ENCODE measurements at regions not wholly inside any gene's neighbourhood (a gene's known extent, or its start where the extent isn't known, plus 50 kb on each side); places are given as distances from the start of the nearest gene placed in this dataset.
"Not testable (repeated sequence)": the region's sequence is repeated elsewhere in the genome, so short reads cannot be mapped to it uniquely, and the experiment has no call there.

DNA sequence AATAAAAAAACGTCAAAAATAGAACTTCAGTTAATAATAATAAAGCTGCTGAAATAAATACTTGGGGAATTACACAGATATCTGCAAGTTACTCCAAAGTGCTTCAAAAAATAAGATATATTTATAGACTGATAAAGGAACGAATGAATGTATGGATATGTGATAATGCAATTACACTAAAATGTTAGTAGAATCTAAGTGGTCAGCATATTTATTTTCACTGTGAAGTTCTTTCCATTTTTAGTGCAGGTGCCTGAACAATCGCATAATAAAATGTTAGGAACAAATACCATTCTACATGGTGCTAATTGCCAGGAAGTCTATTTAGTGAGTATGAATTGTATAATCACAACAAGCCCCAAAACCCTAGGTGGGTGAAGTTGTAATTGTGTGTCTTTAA, 169.6 kb upstream of the RGPD4 start:
- no peak for DNase-seq

DNA sequence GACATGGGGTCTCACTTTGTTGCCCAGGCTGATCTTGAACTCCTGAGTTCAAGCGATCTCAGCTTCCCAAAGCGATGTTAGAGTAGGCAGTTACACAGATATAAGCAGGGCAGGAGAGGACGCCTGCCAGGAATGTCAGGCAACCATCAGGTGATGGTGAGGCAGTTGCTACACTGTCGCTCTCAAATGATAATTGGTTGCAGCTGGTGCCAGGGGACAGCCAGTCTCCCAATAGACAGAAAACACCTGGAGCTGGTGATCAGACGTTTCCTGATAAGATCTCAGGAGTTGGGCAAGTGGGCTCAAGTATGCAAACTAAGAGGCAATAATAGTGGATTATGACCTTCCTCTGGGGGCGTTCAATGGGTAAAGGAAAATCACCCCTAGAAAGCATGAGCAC, 163.1 kb upstream of the RGPD4 start:
- no peak for DNase-seq

DNA sequence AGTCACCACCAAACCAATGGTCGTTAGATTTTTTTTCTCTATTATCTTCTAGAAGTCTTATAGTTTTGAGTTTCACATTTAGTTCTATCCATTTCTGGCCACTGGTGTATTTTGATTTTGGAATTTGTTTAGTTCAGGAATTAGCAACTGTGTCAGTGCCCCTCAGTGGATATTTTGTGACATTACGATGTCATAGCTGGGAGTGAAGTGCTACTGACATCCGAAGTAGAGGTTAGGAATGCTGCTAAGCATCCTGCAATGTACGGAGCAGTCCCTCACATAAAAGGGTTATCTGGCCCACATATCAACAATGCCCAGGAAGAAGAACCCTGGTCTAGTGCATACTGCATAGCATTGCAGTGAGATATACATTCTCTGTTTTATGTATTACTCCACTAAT, 157.4 kb upstream of the RGPD4 start:
- no peak for DNase-seq

DNA sequence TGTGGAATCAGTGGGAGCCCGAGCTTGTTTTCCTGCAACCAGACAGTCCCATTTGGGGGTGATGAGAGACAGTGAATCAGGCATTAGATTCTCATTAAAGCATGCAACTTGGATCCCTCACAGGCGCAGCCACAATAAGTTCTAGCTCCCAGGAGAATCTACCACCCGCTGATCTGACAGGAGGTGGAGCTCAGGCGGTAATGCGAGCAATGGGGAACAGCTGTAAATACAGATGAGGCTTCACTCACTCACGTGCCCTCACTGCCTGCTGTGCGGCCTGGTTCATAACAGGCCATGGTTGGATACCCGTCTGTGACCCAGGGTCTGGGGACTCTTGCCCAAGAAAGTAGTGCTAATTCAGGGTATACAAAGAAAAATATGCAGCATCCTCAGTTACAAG, 144.8 kb upstream of the RGPD4 start:
- DNase-seq: no peak

DNA sequence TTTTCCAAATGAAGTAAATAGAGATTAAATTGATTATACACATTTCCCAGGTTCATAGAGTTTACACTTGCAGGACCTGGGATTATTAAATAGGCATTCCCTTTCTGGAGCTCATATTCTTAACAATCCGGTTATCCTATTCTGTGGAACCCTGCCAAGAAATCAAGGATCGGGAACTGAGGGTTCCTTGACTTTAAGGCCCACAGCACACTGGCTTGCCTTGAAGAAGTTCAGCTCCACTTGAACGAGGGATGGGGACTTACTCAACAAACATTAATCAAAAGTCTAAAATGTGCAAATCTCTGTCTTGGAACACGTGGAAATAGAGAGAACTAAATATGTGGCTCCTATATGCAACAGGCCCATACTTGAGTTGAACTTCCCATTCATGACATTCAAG, 142.3 kb upstream of the RGPD4 start:
- DNase-seq: no peak

DNA sequence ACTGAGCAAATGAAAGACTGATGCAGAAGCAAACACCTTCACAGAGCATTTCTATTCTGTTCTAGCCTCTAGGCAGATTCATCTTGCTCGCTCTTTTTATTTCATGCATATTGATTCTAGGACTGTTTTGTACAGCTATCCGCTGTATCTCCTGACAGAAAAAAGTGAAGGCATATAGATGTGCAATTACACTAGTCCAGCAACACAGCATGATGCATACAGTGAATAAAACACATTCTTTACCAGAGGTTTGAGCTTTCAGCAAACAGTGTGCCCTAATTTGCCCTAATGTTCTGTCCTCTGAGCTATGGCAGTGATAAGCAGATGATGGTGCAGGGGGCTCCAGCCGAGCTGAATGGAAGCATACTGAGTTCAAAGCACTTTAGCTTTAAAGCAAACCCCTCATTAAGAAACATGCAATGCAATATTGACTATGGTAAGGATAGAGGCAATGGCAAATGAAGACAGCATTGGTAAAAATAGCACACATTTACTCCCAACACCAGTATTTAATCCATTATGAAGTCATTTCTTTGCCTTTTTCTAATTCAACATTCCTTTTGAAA, 141.2 kb upstream of the RGPD4 start:
- DNase-seq: no peak

DNA sequence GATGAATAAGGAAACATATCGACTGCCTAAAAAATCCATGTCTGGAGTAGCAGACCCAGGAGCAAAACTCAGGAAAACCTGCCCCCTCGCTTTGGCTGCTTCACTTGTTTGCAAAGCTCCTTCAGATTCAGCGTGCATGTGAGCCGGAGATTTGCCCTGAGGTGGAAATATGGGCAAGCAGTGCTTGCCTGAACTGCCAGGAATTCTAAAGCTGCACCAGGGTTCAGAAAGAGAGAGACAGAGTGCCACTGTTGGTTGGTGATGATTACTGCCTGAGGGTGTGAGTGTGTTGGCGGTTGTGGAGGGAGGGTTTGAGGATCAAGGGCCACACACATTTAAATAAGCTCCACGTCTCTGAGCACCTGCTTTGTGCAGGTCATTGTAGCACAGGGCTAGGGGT, 139.6 kb upstream of the RGPD4 start:
- no peak for DNase-seq

DNA sequence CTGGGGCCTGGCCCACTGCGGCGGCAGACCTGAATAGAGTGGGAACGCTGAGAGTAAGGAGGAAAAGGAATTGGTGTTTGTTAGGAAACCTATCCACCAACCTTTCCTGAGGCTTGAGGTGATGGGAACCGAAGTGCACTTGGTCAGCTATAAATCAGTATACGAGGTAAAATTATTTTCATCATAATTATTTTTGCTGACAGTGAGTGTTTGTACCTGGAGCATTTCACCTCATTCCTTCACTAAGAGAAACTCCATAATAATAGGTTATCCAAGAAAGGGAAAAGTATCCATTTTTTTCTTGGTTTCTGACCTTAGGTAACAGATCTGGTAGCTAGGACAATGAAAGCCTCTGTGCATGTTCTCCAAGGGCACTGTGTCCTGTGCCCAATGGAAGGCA, 138.6 kb upstream of the RGPD4 start:
- no peak for DNase-seq

DNA sequence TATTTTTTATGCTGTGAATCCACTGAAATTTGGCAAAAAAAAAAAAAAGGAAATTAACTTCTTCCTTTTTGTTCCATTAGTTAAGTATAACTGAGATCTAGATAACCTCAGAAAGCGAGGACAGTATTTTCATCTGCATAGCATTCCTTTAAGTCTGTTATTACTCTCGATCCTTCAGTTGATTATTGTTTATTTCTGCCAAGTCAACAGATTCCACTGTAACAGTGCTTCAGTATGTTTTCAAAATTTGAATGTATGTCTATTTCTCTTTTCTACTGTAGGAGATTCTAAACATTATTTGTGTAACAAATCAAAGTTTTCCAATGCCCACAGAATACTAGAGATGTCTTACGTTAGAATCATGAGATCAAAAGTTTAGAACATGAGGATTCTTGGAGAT, 133.1 kb upstream of the RGPD4 start:
- no peak for DNase-seq

DNA sequence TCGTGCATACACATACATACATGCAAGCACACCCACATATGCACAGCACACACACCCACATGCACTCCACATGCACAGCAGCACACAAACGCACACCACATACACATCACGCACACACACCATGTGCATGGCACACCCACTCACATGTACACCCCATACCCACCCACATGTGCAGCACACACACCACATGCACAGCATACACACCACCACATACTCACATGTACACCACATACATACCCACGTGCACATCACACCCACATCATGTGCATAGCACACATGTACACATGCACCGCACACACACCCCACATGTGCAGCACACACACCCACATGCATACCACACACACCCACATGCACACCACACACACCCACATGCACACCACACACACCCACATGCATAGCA, 132.0 kb upstream of the RGPD4 start:
- no peak for DNase-seq

DNA sequence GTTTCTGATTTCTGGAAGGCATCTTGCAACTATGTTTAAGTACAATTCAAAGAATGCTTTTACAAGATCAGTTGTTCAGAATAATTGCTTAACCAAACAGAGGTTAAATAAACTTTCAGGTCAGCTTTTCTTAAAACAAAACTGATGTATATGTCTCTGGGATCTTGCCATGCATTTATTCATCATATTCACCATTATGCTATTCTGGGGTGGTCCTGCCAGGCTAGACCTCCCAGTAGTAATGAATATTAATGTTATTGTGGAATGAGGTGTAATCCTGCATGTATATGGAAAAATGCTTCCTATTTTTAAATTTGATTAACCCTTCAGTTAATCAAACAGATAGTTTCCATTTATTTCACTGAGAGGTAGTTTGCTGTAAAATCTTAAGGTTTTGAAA, 129.3 kb upstream of the RGPD4 start:
- no peak for DNase-seq

DNA sequence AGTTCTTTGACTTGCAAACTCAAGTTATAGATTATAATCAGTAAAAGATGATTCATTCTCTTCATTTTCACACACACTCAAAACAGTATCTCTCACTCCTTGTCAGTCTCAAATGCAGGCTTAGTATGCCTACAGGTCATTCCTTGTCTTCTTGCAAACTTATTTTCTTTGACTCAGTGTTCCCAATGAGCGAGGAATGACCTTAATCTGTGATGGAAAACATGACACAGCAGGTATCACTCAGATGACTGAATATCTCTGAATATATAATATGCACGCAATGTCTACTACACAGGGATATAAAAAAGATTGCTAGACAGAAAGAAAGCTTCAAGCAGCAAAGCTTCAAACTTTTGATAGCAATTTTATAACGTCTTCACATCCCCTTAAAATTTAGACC, 127.8 kb upstream of the RGPD4 start:
- no peak for DNase-seq

DNA sequence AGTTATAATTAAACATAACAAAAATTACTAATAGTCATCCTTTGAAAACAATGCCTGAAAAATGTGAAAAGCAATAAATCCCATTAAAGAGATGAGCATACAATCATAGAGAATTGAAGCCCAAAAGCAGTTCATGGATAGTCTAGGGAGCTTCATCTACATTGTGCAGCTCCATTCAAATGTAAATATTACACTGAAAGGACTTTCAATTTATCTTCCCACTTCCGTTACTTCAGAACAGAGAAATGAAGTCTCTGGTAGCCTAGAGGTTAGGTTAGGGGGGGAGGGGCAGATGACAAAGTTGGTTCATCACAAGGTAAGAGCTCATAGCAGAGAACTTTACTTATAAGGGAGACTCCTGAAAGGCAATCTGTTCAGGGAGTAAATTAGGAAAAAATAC, 126.6 kb upstream of the RGPD4 start:
- DNase-seq: no peak

DNA sequence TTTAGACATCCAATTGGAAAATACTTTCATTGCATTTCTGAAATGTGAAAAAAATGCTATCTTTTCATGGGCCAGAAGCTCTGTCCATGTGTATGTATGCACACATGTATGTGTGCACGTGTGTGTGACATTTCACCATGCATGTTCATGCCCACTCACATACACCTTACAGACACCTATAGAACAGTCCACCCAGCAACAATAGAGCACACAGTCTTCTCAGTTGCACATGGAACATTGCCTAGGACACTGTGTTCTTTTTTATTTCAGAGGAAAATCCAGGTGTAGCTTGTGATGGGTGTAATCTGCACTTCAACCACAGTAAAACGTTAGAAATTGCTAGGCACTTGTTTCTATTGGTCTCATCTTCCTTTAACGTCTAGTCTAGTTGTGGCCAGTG, 114.8 kb upstream of the RGPD4 start:
- no peak for DNase-seq

DNA sequence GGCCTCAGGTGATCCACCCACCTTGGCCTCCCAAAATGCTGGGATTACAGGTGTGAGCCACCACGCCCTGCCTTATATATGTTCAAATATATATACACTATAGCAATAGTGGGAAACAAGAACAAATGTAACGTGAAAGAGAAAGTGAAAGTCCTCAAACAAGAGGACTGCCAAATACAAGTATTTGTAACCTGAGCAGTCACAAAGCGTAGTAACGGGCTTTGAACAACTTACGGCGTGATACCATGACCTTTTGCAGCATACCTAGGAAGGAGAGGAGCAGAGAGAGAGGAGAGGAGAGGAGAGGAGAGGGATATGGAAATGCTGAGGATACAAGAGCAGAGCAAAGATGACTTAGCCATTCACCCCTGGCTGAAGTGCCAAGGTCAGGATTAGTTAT, 113.8 kb upstream of the RGPD4 start:
- no peak for DNase-seq

DNA sequence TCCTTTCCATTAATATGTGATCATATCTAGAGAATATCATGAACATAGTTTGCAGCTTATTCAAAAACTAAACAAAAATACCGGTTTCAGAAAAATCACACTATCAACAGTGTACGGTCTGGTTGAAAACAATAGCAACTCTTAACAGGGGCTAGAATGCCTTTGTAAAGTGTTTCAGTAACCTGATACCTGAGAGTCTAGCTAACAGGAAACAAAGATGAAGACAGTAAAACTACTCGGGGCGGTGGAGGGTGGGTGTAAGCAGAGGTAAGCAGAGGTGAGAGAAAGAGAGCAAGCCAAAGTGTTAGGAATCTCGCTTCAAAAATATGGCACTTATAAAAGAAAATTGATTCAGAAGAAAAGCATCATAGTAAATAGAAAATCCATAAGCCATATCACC, 109.0 kb upstream of the RGPD4 start:
- DNase-seq: no peak

DNA sequence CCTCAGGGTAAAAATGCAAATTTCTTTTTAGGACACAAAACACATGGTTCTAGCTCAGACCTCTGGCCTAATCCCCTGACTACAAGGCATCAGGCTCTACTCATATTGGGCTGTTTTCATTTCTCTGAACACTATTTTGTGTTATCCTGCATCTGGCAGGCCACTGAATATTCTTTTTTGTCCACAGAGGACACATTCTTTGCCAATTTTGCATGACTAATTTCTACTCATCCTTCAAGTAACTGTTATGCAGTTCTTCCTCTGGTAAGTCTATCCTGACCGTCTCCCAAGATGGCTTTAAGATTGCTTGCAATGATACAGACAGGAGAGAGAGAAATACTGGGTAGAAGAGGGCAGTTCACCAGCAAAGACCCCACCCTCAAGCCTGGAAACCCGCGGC, 107.6 kb upstream of the RGPD4 start:
- no peak for DNase-seq

DNA sequence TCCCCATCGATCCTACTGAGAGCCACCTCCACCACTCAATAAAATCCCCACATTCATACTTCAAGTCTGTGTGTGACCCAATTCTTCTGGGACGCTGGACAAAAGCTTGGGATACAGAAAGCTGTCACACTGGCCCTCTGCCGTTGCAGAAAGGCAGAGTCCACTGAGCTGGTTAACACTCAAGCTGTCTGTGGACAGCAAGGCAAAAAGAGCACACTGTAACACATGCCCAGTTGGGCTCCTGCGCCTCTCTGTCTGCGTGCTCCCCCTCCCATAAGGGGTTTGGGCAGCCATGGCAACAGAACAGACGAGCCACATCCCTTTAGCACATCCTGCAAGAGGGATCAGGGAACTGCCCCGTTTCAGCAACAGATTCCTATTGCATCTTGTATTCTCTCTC, 106.9 kb upstream of the RGPD4 start:
- no peak for DNase-seq

DNA sequence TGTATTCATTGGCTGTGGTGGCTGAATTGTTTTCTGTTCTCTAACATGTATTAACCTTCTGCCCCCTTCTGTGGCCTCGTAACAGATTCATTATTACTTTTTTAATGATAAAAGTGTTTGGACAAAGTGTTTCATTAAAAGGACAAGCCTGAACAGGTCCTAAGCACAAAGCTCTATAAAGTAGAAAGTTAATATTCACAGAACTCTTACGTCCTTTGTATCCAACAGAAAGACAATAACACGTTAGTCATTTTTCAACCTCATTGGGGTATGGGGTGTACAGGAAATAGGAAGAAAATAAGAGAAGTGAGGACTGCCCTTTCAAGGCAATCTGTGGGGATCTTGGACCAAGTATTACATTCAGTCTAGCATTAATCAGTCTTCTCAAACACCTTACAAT, 105.5 kb upstream of the RGPD4 start:
- no peak for DNase-seq

DNA sequence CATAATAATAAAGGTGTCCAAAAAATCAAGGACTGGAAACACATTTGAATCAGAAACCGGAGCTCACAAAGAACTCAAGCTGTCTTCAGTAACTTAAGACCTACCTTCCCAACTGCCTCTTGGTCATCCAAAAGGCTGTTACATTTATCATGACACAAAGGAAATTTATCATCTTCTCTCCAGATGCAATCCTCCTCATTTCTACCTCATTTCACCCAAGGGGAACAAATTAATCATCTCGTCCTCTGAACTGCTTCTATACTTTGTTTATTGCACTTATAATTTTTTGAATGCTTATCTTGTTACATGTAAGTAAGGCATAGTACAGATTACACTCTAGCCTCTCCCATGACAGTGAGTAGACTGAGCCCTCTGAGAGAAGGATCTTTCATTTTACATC, 105.1 kb upstream of the RGPD4 start:
- no peak for DNase-seq

DNA sequence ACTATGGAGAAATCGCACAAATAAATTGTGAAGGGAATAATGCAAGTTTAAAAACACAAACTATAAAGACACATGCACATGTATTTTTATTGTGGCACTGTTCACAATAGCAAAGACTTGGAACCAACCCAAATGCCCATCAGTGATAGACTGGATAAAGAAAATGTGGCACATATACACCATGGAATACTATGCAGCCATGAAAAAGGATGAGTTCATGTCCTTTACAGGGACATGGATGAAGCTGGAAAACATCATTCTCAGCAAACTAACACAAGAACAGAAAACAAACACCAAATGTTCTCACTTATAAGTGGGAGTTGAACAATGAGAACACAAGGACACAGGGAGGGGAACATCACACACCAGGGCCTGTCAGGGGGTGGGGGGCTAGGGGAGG, 100.9 kb upstream of the RGPD4 start:
- not testable (repeated sequence) for DNase-seq

DNA sequence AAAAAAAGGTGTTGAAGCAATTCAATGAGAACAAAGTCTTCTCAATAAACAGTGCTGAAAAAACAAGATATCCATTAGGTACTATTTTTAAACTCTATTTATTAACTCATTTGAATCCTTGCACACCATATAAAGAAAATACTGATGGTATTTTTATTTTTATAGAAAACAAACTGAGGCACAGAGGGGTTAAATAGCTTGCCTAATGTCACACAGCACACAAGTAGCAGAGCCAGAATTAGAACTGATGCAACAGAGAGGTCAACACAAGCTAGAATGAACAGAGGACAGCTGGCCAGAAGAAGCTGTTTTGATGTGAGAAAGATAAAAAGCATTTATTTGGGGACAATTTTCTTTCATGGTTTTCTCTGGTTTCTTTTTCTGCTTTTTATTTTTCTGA, 99.4 kb upstream of the RGPD4 start:
- DNase-seq: no peak

DNA sequence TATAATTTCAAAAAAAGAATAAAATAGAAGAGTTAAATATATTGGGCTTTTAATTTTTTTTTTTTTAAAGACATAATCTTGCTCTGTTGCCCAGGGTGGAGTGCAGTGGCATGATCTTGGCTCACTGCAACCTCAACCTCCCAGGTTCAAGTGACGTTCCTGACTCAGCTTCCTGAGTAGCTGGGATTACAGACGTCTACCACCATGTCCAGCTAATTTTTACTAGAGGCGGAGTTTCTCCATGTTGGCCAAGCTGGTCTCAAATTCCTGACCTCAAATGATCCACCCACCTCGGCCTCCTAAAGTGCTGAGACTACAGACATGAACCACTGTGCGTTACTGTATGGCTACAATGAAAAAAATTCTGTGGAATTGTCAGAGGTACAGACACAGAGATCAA, 98.1 kb upstream of the RGPD4 start:
- DNase-seq: no peak

DNA sequence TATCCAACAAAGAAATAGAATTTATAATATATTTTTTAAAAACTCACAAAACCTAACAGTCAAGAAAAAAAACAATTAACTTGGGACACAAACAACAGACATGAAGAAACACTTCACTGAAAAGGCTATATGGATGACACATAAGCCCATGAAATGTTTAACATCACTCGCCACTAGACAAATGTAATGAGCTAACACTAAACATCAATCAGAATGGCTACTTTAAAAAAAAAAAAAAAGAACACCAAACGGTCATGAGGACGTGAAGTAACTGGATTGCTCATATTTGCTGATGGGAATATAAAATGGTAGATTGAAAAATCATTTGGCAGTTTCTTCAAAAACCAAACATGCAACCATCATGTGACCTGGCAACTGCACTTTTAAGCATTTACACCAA, 97.3 kb upstream of the RGPD4 start:
- DNase-seq: no peak

DNA sequence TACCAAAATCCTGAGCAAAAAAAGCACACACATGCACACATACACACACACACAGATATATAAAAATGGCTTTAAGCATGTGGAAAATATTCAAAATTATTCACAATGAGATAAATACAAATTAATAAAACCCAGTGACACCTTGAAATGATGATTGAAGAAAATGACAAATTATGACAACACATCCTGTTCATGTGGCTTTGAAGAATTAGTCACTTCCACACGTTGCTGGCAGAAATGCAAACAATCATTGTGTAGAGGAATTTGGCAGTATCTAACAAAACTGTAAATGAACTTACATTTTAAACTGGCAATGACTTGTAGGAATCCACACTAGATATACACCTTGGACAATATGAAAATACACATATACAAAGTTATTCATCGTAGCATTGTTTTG, 95.8 kb upstream of the RGPD4 start:
- DNase-seq: no peak

DNA sequence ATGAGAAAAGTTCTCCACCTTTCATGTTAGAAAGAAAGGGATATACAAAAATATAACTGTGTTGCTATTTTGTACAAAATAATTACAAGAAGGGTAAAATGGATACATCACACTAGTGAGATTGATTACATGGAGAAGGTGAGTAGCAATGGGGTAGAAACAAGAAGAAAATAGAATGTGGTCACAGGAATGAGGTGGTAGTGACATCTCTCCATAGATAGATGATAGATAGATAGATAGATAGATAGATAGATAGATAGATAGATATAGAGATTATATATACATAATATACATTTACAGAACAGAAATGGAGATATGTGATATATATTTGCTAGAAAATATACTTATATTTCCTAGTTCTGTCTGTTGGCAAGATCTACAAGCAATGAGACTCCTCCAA, 95.3 kb upstream of the RGPD4 start:
- DNase-seq: no peak

Data from right forelimb (tissue), 1 donor.